ENCODE measurements at regions not wholly inside any gene's neighbourhood (a gene's known extent, or its start where the extent isn't known, plus 50 kb on each side); places are given as distances from the start of the nearest gene placed in this dataset.
"Not testable (repeated sequence)": the region's sequence is repeated elsewhere in the genome, so short reads cannot be mapped to it uniquely, and the experiment has no call there.

DNA sequence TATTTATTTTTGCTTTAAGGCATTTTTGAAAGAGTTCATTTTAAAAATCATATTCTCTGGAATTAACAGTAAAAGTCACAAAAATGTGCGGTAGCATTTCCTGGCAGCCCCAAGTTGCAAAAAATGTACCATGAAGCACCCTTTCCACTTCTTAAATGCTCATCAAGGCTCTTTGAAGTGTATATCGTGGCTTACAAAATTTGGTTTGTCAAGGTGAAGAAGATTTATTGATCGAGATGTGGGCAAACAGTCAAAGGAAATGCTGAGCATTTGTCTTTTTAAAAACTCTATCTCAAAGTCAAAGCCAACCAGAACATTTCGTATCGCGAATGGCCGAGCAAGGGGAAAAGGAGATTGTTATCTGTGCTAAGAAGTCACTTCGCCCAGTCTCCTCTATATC is 277.5 kb upstream of the KAZN start:
- DNase-seq, result no peak

DNA sequence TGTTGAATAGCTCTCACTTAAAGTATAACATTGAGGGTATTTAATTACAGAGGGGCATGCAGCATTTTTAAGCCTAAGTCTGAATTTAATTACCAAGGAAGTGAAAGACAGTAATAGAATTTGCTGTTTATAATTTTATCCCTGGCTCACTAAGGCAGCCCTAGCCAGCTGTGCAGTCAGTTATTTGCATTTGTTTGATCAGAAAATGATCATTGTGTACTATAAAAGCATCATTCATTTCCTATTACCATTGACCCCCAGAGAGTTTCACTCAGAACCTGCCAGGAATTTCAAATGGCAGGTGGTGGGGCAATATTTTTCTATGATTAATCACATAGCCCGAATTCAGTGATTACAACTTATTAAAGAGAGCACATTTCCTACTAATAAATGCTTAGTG is 277.1 kb upstream of the KAZN start:
- no peak for DNase-seq

DNA sequence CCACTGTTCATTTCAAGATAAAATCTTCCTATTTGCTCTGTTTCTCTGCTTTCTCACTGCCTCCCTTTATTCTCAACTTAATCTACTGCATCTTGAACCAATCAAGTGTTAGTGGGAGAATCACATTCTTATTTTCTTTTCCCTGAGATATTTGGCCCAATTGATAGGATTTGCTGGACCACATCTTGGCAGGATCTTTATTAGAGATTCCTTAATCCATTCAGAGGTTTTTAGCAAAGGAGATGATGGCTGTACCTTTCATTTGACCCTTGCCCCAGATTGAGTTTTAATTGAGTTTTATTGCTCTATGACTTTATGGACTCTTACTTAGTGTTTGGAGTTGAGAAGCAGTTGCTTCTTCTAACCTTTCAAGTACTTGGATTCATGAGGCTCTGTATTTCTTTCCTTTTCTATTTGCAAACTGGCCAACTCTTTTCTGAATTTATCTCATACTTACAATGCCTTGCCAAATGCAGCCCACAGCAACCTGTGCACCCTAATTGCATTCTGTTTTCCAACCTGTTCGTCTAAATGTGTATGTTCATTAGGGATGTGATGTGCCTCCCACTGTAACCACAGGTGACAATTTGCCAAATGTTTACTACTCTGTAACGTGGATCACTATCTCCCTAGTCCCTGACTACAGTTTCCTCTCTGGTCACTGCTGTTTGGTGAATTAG is 274.8 kb upstream of the KAZN start:
- no peak for DNase-seq

DNA sequence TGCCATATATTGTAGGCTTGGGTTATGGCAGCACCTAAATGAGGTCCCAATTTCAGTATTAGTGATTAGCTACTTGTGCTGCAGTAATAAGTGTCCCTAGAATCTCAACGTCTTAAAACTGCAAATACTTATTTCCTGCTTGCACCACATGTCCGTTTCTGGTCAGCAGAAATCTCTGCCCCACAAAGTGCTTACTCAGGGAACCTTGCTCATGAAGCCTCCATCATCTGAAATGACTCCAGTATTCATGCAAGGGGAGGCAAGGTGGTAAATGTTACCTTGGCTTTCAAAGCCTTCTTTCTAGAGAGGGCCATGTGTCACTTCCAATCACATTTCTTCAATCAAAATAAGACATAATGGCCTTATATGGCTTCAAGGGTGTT is 274.2 kb upstream of the KAZN start:
- DNase-seq, result no peak

DNA sequence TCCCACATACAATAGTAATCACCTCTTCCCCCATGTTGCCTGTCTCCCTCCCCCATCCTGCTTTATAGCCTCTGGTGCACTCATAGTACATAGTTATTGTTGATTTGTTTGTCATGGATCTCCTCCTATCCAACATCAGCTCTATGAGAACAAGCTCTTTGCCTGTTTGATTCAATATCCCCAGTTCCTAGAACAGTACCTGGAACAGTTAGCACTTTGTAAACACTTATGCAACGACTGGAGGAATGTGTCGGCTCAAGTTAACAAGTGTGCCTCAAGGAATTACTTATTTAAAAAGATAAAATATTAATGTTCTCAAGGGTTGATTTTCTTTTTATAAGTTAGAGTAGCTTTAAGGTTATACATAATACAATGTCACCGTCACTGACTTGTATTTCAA is 271.6 kb upstream of the KAZN start:
- DNase-seq, result no peak

DNA sequence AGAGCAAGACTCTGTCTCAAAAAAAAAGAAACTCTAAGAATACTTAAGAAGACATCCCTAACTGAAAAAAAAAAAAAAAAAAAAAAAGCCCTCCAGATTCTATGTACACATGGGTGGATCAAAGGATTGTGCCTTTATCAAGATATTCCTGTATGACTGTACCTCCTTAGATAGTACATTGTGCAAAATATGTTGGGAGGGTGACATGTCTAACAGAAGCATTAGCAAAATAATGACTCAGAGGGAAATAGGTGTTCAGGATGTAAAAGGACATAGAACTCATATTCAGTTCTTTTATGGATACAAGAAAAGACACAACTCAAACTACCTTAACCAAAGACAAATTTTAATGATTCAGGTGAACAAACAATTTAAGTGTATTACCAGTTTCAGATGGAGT is 269.8 kb upstream of the KAZN start:
- no peak for DNase-seq

DNA sequence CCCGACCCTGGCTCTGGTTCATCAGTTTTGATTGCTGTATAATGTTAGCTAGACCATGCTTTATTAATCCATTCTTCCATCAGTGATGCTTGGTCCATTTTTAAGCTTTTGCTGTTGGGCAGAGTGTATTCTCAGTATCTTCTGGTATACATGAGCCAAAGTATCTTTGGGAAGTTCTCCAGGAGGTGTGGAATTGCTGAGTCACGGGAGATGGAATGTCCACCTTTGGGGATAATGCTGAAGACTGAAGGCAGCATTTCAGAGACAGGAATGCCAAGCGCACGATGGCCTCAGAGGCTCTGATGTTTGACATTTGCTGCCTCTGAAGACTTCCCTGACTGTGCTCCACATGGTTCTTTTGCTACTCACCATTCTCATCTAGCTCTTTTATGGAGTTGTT is 266.3 kb upstream of the KAZN start:
- DNase-seq, result no peak

DNA sequence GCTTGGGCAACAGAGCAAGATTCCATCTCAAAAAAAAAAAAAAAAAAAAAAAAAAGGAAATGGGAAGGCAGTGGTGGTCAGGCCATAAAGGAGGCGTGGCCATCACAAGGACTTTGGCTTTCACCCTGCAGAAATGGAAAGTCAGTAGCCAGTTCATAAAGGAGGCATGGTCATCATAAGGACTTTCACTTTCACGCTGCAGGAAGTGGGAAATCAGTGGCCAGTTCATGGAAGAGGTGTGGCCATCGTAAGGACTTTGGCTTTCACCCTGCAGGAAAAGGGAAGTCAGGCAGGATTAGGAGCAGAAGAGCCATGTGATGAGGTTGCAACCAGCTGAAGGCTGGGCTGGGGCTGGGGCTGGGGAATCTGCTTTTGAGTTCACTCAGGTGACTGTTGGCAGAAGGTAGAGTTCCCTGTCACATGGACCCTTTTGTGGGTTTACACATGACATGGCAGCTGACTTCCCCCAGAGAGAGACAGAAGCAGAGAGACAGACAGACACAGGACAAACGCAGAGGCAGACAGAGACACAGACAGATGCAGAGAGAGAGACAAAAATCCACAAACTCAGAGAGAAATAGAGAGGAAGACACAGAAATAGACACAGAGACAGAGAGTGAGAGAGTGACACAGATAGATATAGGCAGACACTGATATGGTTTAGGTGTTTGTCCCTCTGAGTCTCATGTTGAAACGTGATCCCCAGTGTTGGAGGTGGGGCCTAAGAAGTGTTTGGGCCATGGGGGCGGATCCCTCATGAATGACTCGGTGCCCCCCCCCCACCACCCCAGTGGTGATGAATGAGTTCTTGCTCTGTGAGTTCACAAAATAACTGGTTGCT is 263.9 kb upstream of the KAZN start:
- no peak for DNase-seq

DNA sequence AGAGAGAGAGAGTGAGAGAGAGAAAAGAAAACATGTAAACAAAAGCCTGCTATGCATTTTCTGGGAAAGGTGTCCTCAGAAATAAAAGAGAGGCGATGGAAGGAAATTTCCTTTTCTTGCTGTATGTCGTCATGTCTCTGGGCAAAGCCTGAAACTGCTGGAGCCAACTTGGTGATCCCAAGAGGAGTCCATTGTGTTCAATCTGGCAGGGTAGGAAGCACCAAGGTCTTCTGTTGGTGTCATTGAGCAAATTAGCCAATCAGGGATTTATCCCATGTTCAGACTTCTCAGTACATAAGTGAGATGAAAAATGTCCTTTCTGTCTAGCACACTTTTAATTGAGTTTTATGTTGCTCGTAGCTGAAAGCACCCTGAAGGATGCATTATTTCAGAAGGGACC is 260.0 kb upstream of the KAZN start:
- no peak for DNase-seq

DNA sequence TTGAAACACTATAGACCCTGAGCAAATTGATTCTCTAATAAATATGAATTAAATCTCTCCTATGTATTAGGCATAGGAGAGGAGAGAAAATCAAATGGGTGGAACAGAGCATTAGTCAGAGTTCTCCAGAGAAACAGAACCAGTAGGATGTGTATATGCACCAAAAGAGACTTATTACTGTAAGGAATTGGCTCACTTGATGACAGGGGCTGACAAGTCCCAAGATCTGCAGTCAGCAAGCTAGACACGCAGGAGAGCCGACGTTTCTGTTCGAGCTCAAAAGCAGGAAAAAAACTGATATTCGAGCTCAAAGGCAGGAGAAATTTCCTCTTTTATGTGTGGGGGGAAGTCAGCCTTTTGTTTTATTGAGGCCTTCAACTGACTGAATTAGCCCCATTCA is 259.2 kb upstream of the KAZN start:
- DNase-seq, result no peak

DNA sequence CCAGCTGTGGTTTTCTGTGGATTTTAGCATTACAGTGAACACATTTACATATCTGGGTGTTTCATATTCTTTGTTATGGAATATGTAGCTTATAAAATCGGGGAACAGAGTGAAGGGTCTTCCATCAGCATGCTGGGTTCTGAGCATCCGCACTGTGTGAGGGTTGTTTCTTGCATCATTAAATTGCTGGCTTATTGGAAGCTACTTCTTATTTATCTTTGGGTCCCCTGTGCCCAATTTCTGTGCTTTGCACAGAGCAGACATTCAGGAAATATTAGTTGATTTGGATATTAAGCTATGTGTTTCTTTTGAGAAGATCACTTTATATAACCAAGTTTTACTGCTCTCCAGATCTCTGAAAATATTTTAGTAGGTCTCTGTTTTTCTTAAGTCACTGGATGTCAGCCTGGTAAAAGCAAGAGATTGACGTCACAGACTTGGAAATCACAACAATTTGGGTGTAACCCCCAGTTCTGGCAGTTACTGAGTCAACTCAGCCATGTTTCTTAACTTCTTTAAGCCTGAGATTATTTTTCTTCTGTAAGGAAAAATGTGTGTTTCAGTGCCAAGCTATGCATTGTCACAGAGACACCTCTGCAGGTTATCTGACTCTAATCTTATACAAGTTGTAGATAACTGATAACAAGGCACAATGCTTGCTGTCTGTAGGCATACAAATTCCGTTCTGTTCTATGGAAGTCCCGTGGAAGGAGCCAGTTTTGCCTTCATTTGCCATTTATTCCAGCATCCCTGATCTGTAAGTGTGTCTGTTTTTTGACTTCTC is 258.3 kb upstream of the KAZN start:
- no peak for DNase-seq

DNA sequence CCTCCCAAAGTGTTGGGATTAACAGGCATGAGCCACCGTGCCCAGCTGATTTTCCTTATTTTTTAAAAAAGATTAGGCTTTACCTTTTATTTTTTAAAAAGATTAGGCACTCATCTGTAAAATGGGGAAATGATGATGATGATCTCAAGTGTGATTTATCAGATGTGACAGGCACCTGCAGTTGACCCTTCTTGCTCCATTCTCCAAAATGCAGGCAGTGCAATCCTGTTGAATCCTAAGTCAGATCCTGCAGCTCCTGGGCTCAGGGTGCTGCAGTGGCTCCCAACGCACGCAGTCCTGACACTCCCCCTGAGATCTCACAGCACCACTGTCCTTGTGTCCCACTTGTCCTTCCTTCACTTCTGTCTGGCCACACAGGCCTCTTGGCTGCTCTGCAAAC is 257.3 kb upstream of the KAZN start:
- no peak for DNase-seq

DNA sequence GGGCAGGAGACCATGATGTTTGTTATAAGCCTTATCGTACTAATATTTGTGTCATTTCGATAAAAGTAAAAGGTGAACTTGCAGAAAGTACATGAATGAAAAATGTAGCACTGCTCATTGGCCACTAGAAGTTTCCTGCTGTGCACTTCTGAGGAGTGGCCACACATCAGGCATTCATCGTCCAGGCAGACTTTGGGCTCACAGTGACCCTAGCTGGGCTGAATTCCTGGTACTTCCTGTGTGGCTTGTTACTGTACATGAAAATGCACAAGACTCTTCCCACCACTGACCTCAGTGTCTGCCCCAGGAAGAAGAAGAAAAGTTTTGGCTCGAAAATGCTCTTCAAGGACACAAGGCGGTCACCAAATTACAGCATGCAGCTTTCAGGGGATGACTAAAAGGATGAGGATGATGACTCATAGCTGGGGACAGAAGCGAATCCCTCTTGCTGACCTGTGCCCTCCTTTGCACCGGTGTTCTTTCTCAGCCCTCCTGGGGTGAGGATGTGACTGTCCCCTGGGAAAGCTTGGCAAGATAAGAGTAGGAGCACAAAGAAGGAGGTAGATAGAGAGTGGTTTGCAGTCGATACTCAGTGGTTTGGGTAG is 252.4 kb upstream of the KAZN start:
- DNase-seq, result no peak

DNA sequence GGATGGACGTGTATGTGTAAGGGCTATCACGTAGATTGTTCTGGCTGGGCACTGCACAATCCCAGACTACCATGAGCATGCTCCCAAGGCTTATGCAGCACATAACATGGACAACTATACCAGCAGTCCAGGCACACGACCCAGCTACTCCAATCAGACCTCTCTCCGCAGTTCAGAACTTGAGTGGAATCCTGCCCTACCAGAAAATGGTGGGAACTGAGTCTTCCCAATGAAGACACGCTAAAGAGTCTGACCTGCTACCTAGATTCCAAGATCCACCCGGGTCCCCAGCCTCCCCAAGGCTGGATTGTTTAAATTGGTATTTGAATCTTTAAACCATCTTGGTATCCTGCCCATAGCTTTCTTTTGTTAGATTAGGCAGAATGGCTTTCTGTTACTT is 251.3 kb upstream of the KAZN start:
- DNase-seq, result no peak

DNA sequence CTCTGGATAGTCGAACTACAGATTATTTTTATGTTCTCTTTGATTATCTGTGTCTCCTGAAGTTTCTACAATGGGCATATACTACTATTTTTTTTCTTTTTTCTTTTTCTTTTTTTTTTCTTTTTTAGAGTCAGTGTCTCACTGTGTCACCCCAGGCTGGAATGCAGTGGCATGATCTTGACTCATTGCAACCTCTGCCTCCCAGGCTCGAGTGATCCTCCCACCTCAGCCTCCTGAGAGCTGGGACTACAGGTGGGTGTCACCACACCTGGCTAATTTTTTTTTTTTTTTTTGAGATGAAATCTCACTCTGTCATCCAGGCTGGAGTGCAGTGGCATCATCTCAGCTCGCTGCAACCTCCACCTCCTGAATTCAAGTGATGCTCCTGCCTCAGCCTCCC is 250.7 kb upstream of the KAZN start:
- no peak for DNase-seq

DNA sequence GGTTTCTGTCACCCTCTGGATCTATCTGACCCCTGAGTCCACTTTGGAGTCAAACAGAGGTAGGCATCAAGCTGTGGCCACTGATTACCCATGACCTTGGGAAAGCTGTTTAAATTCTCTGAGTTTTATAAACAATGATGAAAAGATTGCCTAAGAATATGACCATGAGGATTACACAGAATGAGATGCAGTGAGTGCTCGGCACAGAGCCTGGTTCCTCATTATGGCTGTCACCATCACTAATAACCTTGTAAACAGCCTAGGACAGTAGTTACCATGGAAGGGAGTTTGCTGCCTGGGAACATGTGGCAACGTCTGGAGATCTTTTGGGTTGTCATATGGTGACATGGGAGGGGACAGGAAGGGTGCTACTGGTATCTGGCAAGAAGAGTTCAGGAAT is 248.3 kb upstream of the KAZN start:
- no peak for DNase-seq

DNA sequence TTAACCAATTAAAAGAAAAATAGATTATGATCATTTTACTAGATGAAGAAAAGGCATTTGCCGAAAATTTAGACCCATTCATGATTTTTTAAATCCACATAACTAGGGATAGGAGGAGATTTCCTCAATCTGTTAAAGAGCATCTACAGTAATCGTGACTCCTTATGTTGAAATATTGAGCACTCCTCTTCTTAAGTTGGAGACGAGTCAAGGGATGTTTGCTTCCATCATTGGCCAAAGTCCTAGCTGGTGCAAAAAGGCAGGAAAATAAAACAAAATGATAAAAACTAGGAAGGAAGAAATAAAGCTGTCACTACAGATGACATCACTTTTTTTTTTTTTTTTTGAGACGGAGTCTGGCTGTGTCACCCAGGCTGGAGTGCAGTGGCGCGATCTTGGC is 245.6 kb upstream of the KAZN start:
- DNase-seq, result no peak

DNA sequence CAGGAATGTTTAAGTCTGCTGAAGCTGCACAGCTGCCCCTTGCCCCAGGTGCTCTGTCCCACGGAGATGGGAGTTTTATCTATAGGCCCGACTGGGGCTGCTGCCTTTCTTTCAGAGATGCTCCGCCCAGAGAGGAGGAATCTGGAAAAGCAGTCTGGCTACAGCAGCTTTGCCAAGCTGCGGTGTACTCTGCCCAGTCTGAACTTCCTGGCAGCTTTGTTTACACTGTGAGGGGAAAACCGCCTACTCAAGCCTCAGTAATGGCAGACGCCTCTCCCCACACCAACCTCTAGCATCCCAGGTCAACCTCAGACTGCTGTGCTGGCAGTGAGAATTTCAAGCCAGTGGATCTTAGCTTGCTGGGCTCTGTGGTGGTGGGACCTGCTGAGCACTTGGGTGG is 237.5 kb upstream of the KAZN start:
- DNase-seq, result not testable (repeated sequence)

DNA sequence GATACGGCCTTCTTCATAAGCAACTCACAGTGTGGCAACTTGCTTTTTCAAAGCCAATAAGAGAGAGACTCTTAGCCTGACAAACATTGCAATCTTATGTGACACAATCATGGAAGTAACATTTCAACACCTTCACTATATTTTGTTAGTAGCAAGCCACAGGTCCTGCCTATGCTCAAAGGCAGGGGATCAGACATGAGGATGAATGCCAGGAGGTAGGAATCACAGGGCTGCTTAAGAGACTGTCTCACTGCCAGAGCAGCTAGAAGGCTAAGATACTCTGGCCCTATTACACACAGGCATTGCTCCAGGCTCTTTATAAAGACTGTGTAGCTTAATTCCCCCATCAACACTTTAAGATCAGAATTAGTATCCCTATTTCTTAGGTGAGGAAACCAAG is 236.2 kb upstream of the KAZN start:
- DNase-seq, result no peak

DNA sequence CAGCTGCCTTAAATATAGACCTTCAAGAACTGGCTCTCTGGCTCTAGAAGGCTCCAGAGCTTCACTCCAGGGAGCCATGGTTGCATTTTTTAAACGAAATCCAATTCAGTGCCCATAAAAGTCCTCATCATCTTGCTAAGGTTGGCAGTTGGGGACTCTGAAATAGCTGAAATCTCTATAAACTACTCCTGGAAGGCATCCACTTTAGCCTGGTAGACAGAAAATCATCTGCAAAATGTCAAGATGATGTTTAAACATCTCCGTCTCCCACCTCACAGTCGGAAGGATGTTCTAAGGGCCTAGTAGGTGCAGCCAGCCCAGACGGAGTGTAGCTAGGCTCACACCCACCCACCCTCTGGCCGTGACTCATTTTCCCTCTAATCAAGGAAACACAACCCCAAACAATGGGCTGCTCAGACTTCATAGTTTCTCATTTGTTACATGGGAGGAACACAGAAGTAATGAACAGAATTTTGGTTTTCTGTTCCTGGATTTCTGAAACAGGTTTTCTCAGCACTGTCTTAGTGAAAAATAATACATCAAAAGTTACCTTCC is 235.4 kb upstream of the KAZN start:
- no peak for DNase-seq

DNA sequence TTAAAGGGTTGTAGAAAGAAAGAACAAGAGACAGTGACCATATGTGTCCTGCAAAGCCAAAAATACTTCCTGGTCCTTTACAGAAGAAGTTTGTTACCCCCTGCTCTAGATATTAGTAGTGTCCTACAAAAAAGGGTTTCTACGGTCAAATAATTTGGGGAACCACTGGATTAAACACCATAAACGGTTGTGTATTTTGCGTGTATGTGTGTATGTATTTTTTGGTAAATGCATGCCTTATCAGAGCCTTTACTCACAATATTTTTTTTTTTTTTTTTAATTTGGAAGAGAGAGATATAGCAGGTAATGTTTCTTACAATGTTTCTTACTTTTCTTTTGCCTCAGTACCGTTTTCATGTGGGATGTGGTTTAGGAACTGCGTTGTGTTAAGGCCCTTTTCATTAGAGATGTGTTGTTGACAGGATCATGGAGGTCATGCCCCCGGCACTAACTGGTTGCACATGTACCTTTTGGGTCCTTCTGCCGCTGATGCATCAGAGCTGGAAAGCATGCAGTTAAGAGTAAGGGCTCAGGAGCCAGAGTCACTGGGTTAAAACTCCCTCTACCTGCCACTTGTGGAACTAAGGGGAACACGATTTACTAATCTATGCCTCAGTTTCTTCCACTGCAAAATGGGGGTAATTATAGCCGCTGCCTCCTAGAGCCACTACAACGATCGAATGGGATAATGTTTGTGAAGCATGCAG is 234.6 kb upstream of the KAZN start:
- DNase-seq, result no peak

DNA sequence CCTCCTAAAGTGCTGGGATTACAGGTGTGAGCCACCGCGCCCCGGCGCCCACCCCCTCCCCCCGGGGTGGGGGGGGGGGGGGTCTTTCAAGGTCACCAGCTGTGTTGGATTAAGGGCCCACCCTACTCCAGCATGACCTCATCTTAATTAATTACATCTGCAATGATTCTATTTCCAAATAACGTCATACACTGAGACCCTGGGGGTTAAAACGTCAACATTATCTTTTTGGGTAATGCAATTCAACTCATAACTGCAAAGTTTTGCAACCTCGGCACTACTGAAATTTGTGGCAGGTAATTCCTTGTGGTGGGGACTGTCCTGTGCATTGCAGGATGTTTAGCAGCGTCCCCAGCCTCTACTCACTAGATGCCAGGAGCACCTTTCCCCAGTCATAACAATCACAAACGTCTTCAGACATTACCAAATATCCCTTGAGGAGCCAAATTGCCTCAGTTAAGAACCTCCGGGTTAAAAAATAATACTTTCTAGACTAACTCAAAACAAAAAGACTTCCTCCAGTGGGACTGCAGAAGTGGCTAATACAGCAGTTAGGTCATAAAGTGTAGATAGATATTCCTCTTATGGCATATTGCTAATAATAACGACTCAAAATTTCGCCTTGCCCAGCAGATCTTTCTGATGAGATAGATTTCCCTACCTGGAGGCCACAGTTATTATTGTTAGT is 233.0 kb upstream of the KAZN start:
- no peak for DNase-seq
